ENCODE measurements at regions not wholly inside any gene's neighbourhood (a gene's known extent, or its start where the extent isn't known, plus 50 kb on each side); places are given as distances from the start of the nearest gene placed in this dataset.
"Not testable (repeated sequence)": the region's sequence is repeated elsewhere in the genome, so short reads cannot be mapped to it uniquely, and the experiment has no call there.

GRCh38 chr7:79619216-79619615 is 165.7 kb upstream of the MAGI2 start:
- no peak for FAIRE-seq

DNA sequence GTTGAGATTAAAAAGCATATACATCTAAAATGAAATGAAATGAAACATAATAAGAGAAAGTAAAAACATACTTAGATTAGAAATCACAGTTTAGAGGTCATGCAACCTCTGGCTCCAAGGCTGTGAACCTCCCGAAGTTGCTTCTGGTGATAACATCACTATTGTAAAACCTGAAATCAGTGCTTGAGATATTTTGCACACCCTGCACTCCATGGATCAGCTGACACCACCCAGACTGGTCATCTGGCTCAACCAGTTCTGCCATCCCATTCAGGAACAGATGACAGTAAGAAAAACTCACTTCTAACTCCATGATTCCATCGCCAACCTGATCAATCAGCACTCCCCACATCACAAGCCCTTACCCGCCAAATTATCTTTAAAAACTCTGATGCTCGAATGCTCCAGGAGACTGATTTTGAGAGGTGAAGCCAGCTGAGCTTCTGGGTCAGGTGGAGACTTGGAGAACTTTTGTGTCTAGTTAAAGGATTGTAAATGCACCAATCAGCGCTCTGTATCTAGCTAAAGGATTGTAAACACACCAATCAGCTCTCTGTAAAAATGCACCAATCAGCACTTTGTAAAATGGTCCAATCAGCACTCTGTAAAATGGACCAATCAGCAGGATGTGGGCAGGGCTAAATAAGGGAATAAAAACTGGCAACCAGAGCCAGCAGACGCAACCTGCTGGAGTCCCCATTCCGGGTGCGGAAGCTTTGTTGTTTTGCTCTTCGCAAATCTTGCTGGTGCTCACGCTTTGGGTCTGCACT is 162.6 kb upstream of the MAGI2 start:
- no peak for FAIRE-seq

- no peak for FAIRE-seq
Observed at GRCh38 chr7:79615466-79615865, 162.0 kb upstream of the MAGI2 start.

GRCh38 chr7:79612903-79613302 is 159.4 kb upstream of the MAGI2 start:
- FAIRE-seq = no peak

GRCh38 chr7:79612022-79612421 is 158.6 kb upstream of the MAGI2 start:
- no peak for FAIRE-seq

DNA sequence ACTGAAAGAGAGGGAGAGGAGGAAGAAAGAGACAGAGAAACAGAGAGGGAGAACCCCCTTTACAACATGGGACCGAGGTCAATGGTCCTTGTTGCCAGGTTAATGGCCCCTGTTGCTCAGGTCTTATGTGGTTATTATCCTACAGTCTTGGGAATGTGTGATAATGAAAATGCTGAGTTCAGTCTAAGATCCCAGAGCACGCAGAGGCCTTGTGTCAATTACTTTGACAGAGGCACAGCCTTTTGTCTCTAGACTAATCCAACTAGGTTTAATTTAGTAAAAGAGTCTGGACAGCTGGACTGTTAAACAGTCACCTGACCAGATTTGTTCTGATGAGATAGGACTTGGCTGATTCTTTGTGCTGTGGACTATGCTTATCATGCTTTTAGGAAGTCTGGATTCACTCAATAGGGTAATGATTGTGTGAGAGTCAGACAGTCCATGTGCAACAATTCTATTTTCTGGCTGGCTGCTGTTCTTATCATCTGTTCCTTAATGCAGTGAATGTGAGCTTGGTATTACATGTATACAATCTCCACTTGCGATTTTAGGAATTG is 157.4 kb upstream of the MAGI2 start:
- FAIRE-seq = no peak

DNA sequence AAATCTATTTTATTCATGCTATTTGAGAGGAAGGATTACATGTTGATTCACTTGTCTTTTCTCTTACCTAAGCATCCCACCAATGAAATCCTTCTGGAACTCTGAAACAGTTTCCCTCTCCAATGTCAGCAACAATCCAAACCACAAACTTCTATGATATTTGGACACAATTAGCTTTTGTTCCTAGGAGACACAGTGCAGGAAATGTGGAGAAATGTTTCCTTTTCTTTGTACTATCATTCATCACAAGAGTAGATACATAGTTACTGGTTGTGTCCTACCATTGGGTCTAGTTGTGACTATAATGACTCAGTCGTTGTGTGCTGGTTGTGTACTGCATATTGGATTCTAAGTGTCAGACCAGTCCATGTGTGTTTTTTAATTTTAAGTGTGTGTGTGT is 156.8 kb upstream of the MAGI2 start:
- FAIRE-seq = no peak

GRCh38 chr7:79608005-79608404 is 154.5 kb upstream of the MAGI2 start:
- FAIRE-seq = no peak

- FAIRE-seq = no peak
Observed at GRCh38 chr7:79604841-79605240, 151.4 kb upstream of the MAGI2 start.

- no peak for FAIRE-seq
Observed at GRCh38 chr7:79598351-79598750, 144.9 kb upstream of the MAGI2 start.

GRCh38 chr7:79594671-79595070 is 141.2 kb upstream of the MAGI2 start:
- FAIRE-seq = not testable (repeated sequence)

DNA sequence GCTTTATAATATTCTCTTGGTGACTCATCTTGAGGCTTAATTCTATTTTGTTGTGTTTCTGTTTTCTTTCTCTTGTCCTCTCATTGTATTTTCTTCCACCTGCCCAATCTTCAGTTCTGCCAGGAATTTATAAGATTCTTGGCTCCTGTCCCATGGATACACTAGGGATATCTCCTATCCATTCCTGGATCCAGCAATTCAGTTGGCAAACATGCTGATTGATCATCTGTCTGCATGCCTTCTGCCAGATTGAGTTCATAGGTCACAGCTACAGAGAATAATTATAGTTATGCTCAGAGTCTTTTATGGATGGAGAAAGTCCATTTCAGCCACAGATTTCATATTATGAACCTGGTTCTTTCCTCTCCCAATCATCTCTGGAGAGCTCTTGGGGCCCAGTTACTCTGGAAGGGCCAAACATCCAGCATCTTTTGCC is 140.4 kb upstream of the MAGI2 start:
- FAIRE-seq = no peak

DNA sequence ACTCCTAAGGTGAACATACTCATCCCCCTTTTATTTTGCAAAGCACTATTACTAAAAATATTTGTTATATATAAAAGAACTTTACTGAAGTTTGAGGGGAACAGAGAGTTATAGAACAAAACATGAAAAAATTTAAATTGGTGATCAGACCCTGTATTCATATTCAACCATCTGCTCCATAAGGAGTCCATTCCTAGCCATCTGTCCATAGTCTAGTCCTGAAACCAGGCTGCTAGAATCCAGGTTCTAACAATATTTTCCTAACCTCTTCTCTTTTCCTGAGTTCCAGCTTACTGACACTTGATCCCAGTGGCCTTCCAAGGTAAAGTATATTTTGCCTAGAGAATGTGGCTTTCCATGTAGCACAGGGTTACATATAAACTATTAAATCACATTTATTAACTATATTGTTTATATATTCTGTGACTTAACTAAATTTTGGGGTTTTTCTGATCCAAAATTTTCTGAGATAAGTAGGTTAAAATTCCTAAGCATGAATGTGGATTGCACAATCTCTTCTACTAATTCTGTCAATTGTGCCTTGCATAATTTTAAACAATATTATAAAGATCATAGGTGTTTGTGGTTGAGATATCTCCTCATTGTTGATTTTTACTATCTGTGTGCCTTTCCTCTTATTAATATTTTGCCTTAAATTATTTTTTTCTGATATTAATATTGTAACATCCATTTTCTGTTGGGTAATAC is 137.6 kb upstream of the MAGI2 start:
- no peak for FAIRE-seq

GRCh38 chr7:79590391-79590790 is 136.9 kb upstream of the MAGI2 start:
- no peak for FAIRE-seq

- FAIRE-seq = no peak
Observed at GRCh38 chr7:79570903-79571302, 117.4 kb upstream of the MAGI2 start.

DNA sequence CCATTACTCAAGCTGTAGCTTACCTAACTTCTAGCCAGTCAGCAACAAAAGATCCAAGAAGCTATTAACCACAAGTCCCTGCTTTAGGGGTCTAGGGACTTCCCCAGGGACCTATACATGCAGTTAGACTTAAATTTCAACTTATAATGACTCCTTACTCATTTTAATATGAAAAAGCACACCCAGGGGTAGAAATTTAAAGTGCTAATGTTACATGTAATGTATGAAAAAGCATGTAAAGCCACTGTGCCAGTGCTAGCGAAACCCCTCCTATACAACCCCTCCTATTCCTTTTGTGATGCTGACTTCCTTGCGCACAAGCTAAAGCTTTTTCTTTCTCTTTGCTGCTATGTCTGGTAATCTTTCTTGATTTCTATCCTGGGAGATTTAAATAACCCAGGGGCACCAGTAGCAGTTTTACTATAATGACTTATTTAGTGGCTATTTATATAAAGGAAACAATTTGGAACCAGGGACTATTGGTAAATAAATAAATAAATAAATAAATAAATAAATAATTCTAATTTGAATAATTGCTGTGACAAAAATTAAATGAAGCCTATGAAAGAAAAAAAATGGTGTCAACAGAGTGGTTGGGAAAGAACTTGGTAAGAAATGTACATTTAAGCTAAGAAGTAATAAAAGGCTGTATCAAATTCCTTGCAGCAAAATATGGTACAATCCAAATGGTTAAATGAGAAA is 110.5 kb upstream of the MAGI2 start:
- no peak for FAIRE-seq

- FAIRE-seq = no peak
Observed at GRCh38 chr7:79555571-79555970, 102.1 kb upstream of the MAGI2 start.

DNA sequence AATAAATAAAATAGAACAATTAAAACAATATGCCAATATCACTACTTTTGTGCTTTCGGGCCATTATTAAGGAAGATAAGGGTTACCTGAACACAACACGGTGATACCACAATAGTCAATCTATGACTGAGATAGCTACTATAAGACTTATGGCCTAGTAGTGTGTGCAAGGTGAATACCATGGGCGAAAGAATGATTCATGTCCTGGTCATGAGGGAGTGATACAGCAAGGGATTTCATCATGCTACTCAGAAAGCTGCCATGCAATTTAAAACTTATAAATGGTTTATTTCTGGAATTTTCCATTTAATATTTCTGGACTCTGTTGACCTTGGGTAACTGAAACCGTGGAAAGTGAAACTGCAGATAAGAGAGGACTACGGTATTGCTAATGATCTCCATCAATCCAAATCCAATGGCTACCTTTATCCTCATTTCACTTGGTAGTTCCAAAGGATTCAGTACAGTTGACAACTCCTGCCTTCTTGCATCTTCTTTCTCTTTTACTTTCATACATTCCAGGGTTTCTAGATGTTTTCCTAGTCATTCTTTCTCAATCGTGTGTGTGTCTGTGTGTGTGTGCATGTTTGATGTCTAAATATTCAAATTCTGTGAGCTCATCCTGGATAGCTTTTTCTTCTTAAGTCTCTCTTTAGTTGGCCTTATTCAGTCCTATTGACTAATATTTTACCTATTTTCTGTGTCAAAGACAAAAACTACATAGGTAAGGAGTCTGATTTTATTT is 100.5 kb upstream of the MAGI2 start:
- no peak for FAIRE-seq

GRCh38 chr7:79552463-79552862 is 99.0 kb upstream of the MAGI2 start:
- FAIRE-seq = peak; percentile 54

DNA sequence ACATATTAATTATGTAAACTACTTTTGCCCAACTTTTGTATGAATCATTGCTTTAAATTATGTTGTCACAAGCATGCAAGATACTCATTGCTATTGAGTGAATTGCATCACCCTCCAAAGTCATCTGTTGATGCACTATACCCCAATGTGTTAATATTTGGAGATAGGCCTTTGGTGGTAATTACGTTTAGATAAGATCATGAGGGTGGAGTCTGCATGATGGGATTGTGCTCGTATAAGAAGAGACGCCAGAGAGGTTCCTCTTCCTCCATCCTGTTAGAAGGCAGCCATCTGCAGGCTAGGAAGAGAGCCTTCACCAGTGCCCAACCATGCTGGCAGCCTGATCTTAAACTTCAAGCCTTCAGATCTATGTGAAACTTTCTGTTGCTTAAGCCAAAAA is 95.3 kb upstream of the MAGI2 start:
- no peak for FAIRE-seq

DNA sequence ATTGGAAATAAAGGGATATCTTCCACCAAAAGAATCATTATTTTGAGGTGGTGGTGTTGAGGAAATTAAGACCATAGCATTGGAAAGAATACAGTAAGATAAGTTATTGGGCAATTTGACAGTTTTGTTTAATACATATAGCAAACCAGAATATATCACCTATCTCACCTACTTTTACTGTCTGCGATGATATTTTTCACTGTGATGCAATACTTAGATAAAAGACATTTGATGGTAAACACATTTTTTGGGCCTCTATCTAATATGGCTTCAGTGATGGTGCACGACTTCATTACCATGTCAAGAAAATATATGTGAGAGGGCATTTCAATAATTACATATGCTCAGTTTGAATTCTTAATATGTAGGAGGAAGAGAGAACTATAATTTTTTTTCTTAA is 93.7 kb upstream of the MAGI2 start:
- FAIRE-seq = no peak

DNA sequence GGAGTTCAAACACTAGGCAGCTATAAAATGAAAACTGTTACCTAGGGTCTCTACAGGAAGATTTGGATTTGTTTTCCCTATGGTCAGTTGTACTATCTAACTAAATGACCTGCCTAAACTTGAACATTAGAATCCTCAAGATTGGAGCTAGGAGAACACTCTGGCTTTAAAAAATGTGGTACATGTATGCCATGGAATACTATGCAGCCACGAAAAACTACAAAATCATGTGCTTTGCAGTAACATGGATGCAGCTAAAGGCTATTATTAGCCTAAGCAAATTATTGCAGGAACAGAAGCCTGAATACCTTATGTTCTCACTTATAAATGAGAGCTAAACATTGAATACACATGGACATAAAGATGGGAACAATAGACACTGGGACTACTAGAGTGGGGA is 87.1 kb upstream of the MAGI2 start:
- no peak for FAIRE-seq

- FAIRE-seq = no peak
Observed at GRCh38 chr7:79534128-79534527, 80.7 kb upstream of the MAGI2 start.
